MM.1S (cell line): ENCODE measurements at regions not wholly inside any gene's neighbourhood (a gene's known extent, or its start where the extent isn't known, plus 50 kb on each side); places are given as distances from the start of the nearest gene placed in this dataset.

Experiments used
- DNase-seq: peaks from one replicate; pipeline ENCODE4 v3.0.0-alpha.2; 2015
- H2AFZ ChIP-seq: fragments of 300-600 bp; sonication (generic); 2 replicates; pipeline ENCODE4 v1.6.0; 2016; ENCODE audit warnings: antibody characterized with exemption, low read length
- H3F3A ChIP-seq: fragments of 300-600 bp; sonication (generic); 2 replicates; pipeline ENCODE4 v1.6.1; 2016; ENCODE audit warnings: mild to moderate bottlenecking, antibody characterized with exemption, low read length, moderate library complexity, mixed read lengths; ENCODE audit not compliant: insufficient read depth
- H3K27ac ChIP-seq: fragments of 300-600 bp; sonication (generic); 2 replicates; pipeline ENCODE4 v1.5.1; 2016; ENCODE audit warnings: mild to moderate bottlenecking, low read length
- H3K27me3 ChIP-seq: fragments of 300-600 bp; sonication (generic); replicated peaks from 2 replicates; pipeline ENCODE4 v1.6.0; 2016; ENCODE audit warnings: low read length; ENCODE audit not compliant: insufficient read depth
- H3K36me3 ChIP-seq: fragments of 300-600 bp; sonication (generic); replicated peaks from 2 replicates; pipeline ENCODE4 v1.6.1; 2016; ENCODE audit warnings: mild to moderate bottlenecking, low read length, mixed read lengths; ENCODE audit not compliant: insufficient read depth
- H3K4me1 ChIP-seq: fragments of 300-600 bp; sonication (generic); 2 replicates; pipeline ENCODE4 v1.6.1; 2016; ENCODE audit warnings: low read length, mixed read lengths
- H3K4me2 ChIP-seq: fragments of 300-600 bp; sonication (generic); 2 replicates; pipeline ENCODE4 v1.6.0; 2016; ENCODE audit warnings: low read depth, low read length
- H3K4me3 ChIP-seq: fragments of 300-600 bp; sonication (generic); 2 replicates; pipeline ENCODE4 v1.5.1; 2016; ENCODE audit warnings: low read length, mixed read lengths
- H3K79me2 ChIP-seq: fragments of 300-600 bp; sonication (generic); 2 replicates; pipeline ENCODE4 v1.6.1; 2016; ENCODE audit warnings: mixed run types, low read length, mixed read lengths
- H3K9ac ChIP-seq: fragments of 300-600 bp; sonication (generic); 2 replicates; pipeline ENCODE4 v1.6.1; 2016; ENCODE audit warnings: low read length, mixed read lengths
- H3K9me2 ChIP-seq: fragments of 300-600 bp; sonication (generic); replicated peaks from 2 replicates; pipeline ENCODE4 v1.6.1; 2016; ENCODE audit warnings: mild to moderate bottlenecking, low read length, mixed read lengths; ENCODE audit not compliant: insufficient read depth
- H3K9me3 ChIP-seq: fragments of 300-600 bp; sonication (generic); replicated peaks from 2 replicates; pipeline ENCODE4 v1.6.1; 2016; ENCODE audit warnings: mild to moderate bottlenecking, low read length, mixed read lengths; ENCODE audit not compliant: insufficient read depth
- H4K20me1 ChIP-seq: fragments of 300-600 bp; sonication (generic); 2 replicates; pipeline ENCODE4 v1.6.1; 2016; ENCODE audit warnings: mild to moderate bottlenecking, low read length, moderate library complexity, mixed read lengths; ENCODE audit not compliant: insufficient read depth
- CTCF ChIP-seq: fragments of 300-600 bp; sonication (generic); IDR thresholded peaks from 2 replicates; pipeline ENCODE4 v1.5.1; 2016; ENCODE audit warnings: antibody characterized with exemption, low read length, mixed read lengths
- EZH2 ChIP-seq: fragments of 300-600 bp; sonication (generic); optimal IDR thresholded peaks from 2 replicates; pipeline ENCODE3; 2017; ENCODE audit warnings: low read depth, mild to moderate bottlenecking, antibody characterized with exemption, low read length, mixed read lengths
- EZH2phosphoT487 ChIP-seq: fragments of 300-600 bp; sonication (generic); IDR thresholded peaks from 2 replicates; pipeline ENCODE4 v1.6.1; 2018; ENCODE audit warnings: antibody characterized with exemption, low read length

- Histone ChIP-seq H3K4me1 (no peaks in the 10 kb centered on the region), H2AFZ (no peak overlapping the region)
Measured at GRCh38 chr18:76670564-76671288, 151.6 kb upstream of the ZNF236 start.

GRCh38 chr18:76668546-76668945 lies 153.8 kb upstream of the ZNF236 start:
- H3F3A ChIP-seq, result no peaks in the 10 kb centered on the region
- no peaks in the 10 kb centered on the region for H3K27me3 ChIP-seq
- no peak overlapping the region for H3K4me3 ChIP-seq
- no peak for TF ChIP-seq CTCF
- TF ChIP-seq EZH2, result no peak
- H2AFZ ChIP-seq, result no peak overlapping the region
- no peak overlapping the region for H3K9ac ChIP-seq
- H4K20me1 ChIP-seq, result no peaks in the 10 kb centered on the region
- no peaks in the 10 kb centered on the region for H3K36me3 ChIP-seq
- H3K4me2 ChIP-seq, result no peak overlapping the region
- H3K79me2 ChIP-seq, result no peaks in the 10 kb centered on the region
- no peak overlapping the region for H3K27ac ChIP-seq
- H3K9me3 ChIP-seq, result no peaks in the 10 kb centered on the region
- no peak for DNase-seq
- no peaks in the 10 kb centered on the region for H3K4me1 ChIP-seq
- no peaks in the 10 kb centered on the region for H3K9me2 ChIP-seq

More at GRCh38 chr18:76670564-76671288, 151.6 kb upstream of the ZNF236 start:
- no peak for DNase-seq
- H3K9ac ChIP-seq, result no peak overlapping the region
- no peak overlapping the region for H3K4me3 ChIP-seq
- H3K9me3 ChIP-seq, result no peaks in the 10 kb centered on the region
- H3K27ac ChIP-seq, result no peak overlapping the region
- H3K79me2 ChIP-seq, result no peaks in the 10 kb centered on the region
- no peak for TF ChIP-seq EZH2phosphoT487
- no peak for TF ChIP-seq CTCF
- TF ChIP-seq EZH2, result no peak
- no peaks in the 10 kb centered on the region for H4K20me1 ChIP-seq
- H3K4me2 ChIP-seq, result no peak overlapping the region
- no peaks in the 10 kb centered on the region for H3K9me2 ChIP-seq
- no peaks in the 10 kb centered on the region for H3K27me3 ChIP-seq
- no peaks in the 10 kb centered on the region for H3F3A ChIP-seq
- no peaks in the 10 kb centered on the region for H3K36me3 ChIP-seq

GRCh38 chr18:76668119-76668518 lies 154.2 kb upstream of the ZNF236 start:
- no peak overlapping the region for H3K4me2 ChIP-seq
- H3K9me2 ChIP-seq, result no peaks in the 10 kb centered on the region
- H2AFZ ChIP-seq, result no peak overlapping the region
- H3K4me3 ChIP-seq, result no peak overlapping the region
- no peak for TF ChIP-seq EZH2phosphoT487
- TF ChIP-seq EZH2, result no peak
- TF ChIP-seq CTCF, result no peak
- H3F3A ChIP-seq, result no peaks in the 10 kb centered on the region
- no peaks in the 10 kb centered on the region for H3K27me3 ChIP-seq
- no peaks in the 10 kb centered on the region for H4K20me1 ChIP-seq
- H3K9ac ChIP-seq, result no peak overlapping the region
- no peaks in the 10 kb centered on the region for H3K36me3 ChIP-seq
- no peaks in the 10 kb centered on the region for H3K4me1 ChIP-seq
- H3K9me3 ChIP-seq, result no peaks in the 10 kb centered on the region
- DNase-seq, result no peak
- H3K79me2 ChIP-seq, result no peaks in the 10 kb centered on the region
- H3K27ac ChIP-seq, result no peak overlapping the region
